GM18498 (cell line): ENCODE measurements at regions not wholly inside any gene's neighbourhood (a gene's known extent, or its start where the extent isn't known, plus 50 kb on each side); places are given as distances from the start of the nearest gene placed in this dataset.
"Not testable (repeated sequence)": the region's sequence is repeated elsewhere in the genome, so short reads cannot be mapped to it uniquely, and the experiment has no call there.

Source experiments
- ATAC-seq: cut with Tn5 transposase; IDR thresholded peaks from one replicate; pipeline ENCODE4 v1.9.1; 2021; ENCODE audit warnings: mild to moderate bottlenecking, moderate library complexity; ENCODE audit not compliant: unreplicated experiment

GRCh38 chr4:66568001-66568400 lies 897.7 kb upstream of the EPHA5 start:
- ATAC-seq: no peak

- ATAC-seq: no peak
Measured at GRCh38 chr4:66567551-66567950, 897.3 kb upstream of the EPHA5 start.

GRCh38 chr4:66565801-66566200 lies 895.5 kb upstream of the EPHA5 start:
- no peak for ATAC-seq

GRCh38 chr4:66564901-66565651 lies 894.8 kb upstream of the EPHA5 start:
- no peak for ATAC-seq

GRCh38 chr4:66562276-66562806 lies 892.1 kb upstream of the EPHA5 start:
- no peak for ATAC-seq

GRCh38 chr4:66561465-66562053 lies 891.3 kb upstream of the EPHA5 start:
- ATAC-seq: not testable (repeated sequence)

GRCh38 chr4:66558651-66559050 lies 888.4 kb upstream of the EPHA5 start:
- ATAC-seq: no peak

GRCh38 chr4:66556651-66557278 lies 886.5 kb upstream of the EPHA5 start:
- ATAC-seq: no peak

GRCh38 chr4:66555301-66555700 lies 885.0 kb upstream of the EPHA5 start:
- ATAC-seq: no peak

- ATAC-seq: no peak
Measured at GRCh38 chr4:66554826-66555225, 884.5 kb upstream of the EPHA5 start.

- not testable (repeated sequence) for ATAC-seq
Measured at GRCh38 chr4:66545301-66545700, 875.0 kb upstream of the EPHA5 start.

GRCh38 chr4:66544281-66544680 lies 874.0 kb upstream of the EPHA5 start:
- no peak for ATAC-seq

GRCh38 chr4:66539745-66540144 lies 869.5 kb upstream of the EPHA5 start:
- no peak for ATAC-seq

- no peak for ATAC-seq
Measured at GRCh38 chr4:66524781-66525180, 854.5 kb upstream of the EPHA5 start.

GRCh38 chr4:66522244-66522643 lies 852.0 kb upstream of the EPHA5 start:
- no peak for ATAC-seq

GRCh38 chr4:66516940-66517339 lies 846.7 kb upstream of the EPHA5 start:
- no peak for ATAC-seq

- ATAC-seq: no peak
Measured at GRCh38 chr4:66506985-66507384, 836.7 kb upstream of the EPHA5 start.

- ATAC-seq: no peak
Measured at GRCh38 chr4:66501997-66502396, 831.7 kb upstream of the EPHA5 start.

GRCh38 chr4:66490729-66491128 lies 820.4 kb upstream of the EPHA5 start:
- ATAC-seq: no peak

- ATAC-seq: no peak
Measured at GRCh38 chr4:66489783-66490452, 819.6 kb upstream of the EPHA5 start.

GRCh38 chr4:66489370-66489769 lies 819.1 kb upstream of the EPHA5 start:
- no peak for ATAC-seq
